ENCODE measurements at regions not wholly inside any gene's neighbourhood (a gene's known extent, or its start where the extent isn't known, plus 50 kb on each side); places are given as distances from the start of the nearest gene placed in this dataset.

- TF ChIP-seq POLR2AphosphoS5 (IDR thresholded peaks at IDR 0.05; ENCODE audit: low read depth, low read length): no peak
- TF ChIP-seq PAX5 (IDR thresholded peaks at IDR 0.05; ENCODE audit: insufficient read depth, low read length, severe bottlenecking): no peak
Measured at GRCh38 chr13:85982102-85982501, 182.9 kb upstream of the SLITRK6 start.

Measured in GM12891 (cell line).